ENCODE measurements at regions not wholly inside any gene's neighbourhood (a gene's known extent, or its start where the extent isn't known, plus 50 kb on each side); places are given as distances from the start of the nearest gene placed in this dataset.

- DNase-seq (ENCODE audit: low read depth in 3 of 3, low spot score in 2 of 3), result no peak
Measured at GRCh38 chr3:127132876-127133275, 60.1 kb upstream of the PRR23E start.

GRCh38 chr3:127133971-127134370, 59.0 kb upstream of the PRR23E start:
- no peak for DNase-seq (ENCODE audit: low read depth in 3 of 3, low spot score in 2 of 3)

- no peak for DNase-seq (ENCODE audit: low read depth in 3 of 3, low spot score in 2 of 3)
Measured at GRCh38 chr3:127134466-127134865, 58.5 kb upstream of the PRR23E start.

- no peak for DNase-seq (ENCODE audit: low read depth in 3 of 3, low spot score in 2 of 3)
Measured at GRCh38 chr3:127134887-127135240, 58.1 kb upstream of the PRR23E start.

- peak in 1 of 3 donors; percentile 17 for DNase-seq (ENCODE audit: low read depth in 3 of 3, low spot score in 2 of 3)
Measured at GRCh38 chr3:127135241-127136023, 57.5 kb upstream of the PRR23E start.

GRCh38 chr3:127136024-127136600, 56.8 kb upstream of the PRR23E start:
- DNase-seq (ENCODE audit: low read depth in 3 of 3, low spot score in 2 of 3), result no peak

GRCh38 chr3:127136706-127137105, 56.2 kb upstream of the PRR23E start:
- no peak for DNase-seq (ENCODE audit: low read depth in 3 of 3, low spot score in 2 of 3)

- no peak for DNase-seq (ENCODE audit: low read depth in 3 of 3, low spot score in 2 of 3)
Measured at GRCh38 chr3:127137113-127137512, 55.8 kb upstream of the PRR23E start.

GRCh38 chr3:127137757-127138536, 55.0 kb upstream of the PRR23E start:
- DNase-seq (ENCODE audit: low read depth in 3 of 3, low spot score in 2 of 3), result no peak

GRCh38 chr3:127139601-127140500, 53.1 kb upstream of the PRR23E start:
- no peak for DNase-seq (ENCODE audit: low read depth in 3 of 3, low spot score in 2 of 3)

GRCh38 chr3:127140501-127141460, 52.1 kb upstream of the PRR23E start:
- DNase-seq (ENCODE audit: low read depth in 3 of 3, low spot score in 2 of 3), result no peak

GRCh38 chr3:127141921-127142730, 50.8 kb upstream of the PRR23E start:
- DNase-seq (ENCODE audit: low read depth in 3 of 3, low spot score in 2 of 3), result no peak
